GM10266 (cell line): ENCODE measurements at regions not wholly inside any gene's neighbourhood (a gene's known extent, or its start where the extent isn't known, plus 50 kb on each side); places are given as distances from the start of the nearest gene placed in this dataset.
"Not testable (repeated sequence)": the region's sequence is repeated elsewhere in the genome, so short reads cannot be mapped to it uniquely, and the experiment has no call there.

Source experiments
- DNase-seq: peaks from one replicate; pipeline ENCODE4 v3.0.0; 2012; ENCODE audit errors: extremely low spot score
- CTCF ChIP-seq: IDR thresholded peaks from 2 replicates; pipeline ENCODE4 v1.5.1; 2012; ENCODE audit warnings: mild to moderate bottlenecking, low read depth; ENCODE audit not compliant: control insufficient read depth, insufficient read depth; ENCODE audit errors: missing control alignments

GRCh38 chr20:53865901-53866793, 204.2 kb downstream of the BCAS1 start:
- TF ChIP-seq CTCF = no peak
- no peak for DNase-seq

DNA sequence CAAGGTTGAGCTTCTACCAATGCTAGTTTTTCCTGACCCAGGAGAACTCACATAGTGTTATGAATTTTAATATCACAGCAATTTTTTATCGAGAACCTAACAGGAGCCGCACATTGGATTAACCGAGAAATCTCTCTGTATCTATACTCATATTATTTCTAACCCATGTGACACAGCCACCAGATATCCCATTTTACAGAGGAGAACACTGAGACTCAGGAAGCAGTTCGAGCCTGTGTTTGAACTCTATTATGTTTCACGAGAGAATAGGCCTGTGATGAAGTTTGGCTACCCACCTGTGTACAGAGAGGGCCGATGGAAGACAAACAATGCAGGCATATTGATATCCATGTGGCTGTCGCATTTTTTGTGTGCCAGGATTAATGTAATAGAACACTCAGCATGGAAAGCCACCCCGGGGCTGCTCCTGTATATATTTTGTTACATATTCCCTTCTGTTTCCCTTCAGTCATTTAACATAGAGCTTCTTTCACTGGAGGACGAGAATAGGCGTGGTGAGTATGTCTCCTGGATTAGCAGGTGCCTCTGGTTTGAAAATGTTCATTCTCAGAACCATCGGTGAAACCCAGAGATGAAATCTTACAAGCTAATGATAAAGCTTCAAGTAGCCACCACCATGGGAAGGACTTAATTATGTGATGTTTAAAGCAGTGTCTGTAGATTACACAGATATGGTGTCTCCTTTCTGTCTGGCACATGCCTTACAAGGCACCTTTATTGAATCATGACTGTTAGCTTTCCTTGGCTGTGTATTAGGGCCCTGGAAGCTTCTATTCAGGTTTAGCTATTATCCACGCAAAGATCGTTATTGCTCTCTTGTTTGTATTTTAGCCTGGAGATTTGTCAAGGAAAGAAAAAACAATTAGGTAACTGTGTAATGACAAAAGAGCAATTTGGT, 205.4 kb downstream of the BCAS1 start:
- DNase-seq = not testable (repeated sequence)

- DNase-seq = not testable (repeated sequence)
Observed at GRCh38 chr20:53863923-53864641, 206.3 kb downstream of the BCAS1 start.

- DNase-seq = not testable (repeated sequence)
Observed at GRCh38 chr20:53863535-53863922, 206.9 kb downstream of the BCAS1 start.

GRCh38 chr20:53863039-53863438, 207.4 kb downstream of the BCAS1 start:
- not testable (repeated sequence) for DNase-seq

GRCh38 chr20:53862490-53862889, 207.9 kb downstream of the BCAS1 start:
- not testable (repeated sequence) for DNase-seq

DNA sequence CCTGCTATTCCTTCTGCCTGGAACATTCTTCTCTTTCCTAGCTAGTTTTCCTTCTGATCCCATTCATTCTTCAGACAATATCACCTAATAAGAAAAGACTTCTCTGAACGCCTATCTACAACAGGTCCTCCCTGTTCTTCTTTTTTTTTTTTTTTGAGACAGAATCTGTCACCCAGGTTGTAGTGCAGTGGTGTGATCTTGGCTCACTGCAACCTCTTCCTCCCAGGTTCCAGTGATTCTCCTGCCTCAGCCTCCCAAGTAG, 208.3 kb downstream of the BCAS1 start:
- not testable (repeated sequence) for DNase-seq

GRCh38 chr20:53859684-53860083, 210.7 kb downstream of the BCAS1 start:
- DNase-seq = no peak

DNA sequence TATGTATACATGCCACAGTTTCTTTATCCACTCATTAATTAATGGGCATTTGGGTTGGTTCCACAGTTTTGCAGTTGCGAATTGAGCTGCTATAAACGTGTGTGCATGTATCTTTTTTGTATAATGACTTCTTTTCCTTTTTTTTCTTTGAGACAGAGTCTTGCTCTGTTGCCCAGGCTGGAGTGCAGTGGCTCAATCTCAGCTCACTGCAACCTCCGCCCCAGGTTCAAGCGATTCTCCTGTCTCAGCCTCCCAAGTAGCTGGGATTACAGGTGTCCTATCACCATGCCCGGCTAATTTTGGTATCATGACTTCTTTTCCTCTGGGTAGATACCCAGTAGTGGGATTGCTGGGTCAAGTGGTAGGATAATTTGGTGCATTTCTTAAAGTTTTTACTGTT, 211.4 kb downstream of the BCAS1 start:
- not testable (repeated sequence) for DNase-seq

More at GRCh38 chr20:53859684-53860083, 210.7 kb downstream of the BCAS1 start:
- no peak for TF ChIP-seq CTCF

- not testable (repeated sequence) for DNase-seq
Observed at GRCh38 chr20:53858516-53858915, 211.9 kb downstream of the BCAS1 start.

DNA sequence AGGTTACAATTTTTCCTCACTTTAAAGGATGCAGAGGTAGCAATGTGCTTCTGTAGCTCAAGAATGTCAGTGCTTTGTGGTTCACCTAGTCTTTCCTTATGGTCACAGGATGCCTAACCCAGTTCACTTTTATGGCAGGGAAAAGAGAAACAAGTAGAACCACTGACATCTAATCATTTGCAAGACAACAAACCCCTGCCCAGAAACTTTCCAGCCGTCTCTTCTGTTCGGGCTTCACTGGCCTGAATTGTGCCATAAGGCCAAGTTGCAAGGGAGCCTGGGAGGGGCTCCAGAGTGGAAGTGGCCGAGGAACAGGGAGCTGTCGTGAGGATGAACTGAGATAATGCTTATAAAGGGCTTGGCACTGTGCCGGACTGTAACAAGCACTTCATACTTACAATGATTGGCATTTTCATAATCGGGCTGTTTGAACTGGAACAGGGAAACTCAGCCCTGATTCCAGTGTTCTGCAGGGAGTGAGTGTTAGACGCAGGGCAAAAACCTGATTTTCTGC, 212.6 kb downstream of the BCAS1 start:
- DNase-seq = no peak
- no peak for TF ChIP-seq CTCF
